Ovary (tissue), 7 donors: ENCODE measurements at regions not wholly inside any gene's neighbourhood (a gene's known extent, or its start where the extent isn't known, plus 50 kb on each side); places are given as distances from the start of the nearest gene placed in this dataset.

Experiments used
- DNase-seq, 5 donors: peaks; one replicate each; pipeline ENCODE4 v3.0.0-alpha.2; 2019 to 2020
- H3K27ac ChIP-seq, 2 donors: fragments of 200-600 bp; one replicate each; pipeline versions ENCODE4 v1.5.1 to v1.8.0; 2019 to 2022
- H3K27me3 ChIP-seq: fragments of 200-600 bp; one replicate; pipeline ENCODE4 v1.8.0; 2022
- H3K36me3 ChIP-seq: fragments of 200-600 bp; sonication (generic); one replicate; pipeline ENCODE4 v1.5.1; 2019
- H3K4me1 ChIP-seq: one replicate; pipeline ENCODE4 v1.8.1; 2013; ENCODE audit warnings: mild to moderate bottlenecking, moderate library complexity; ENCODE audit not compliant: insufficient read depth
- H3K4me3 ChIP-seq: fragments of 200-600 bp; sonication (generic); one replicate; pipeline ENCODE4 v1.5.1; 2017
- H3K9me3 ChIP-seq, 2 donors: fragments of 200-600 bp in 1 of 2; sonication (generic) in 1 of 2; one replicate each; pipeline versions ENCODE4 v1.5.1 to v1.8.1; 2013 to 2019; ENCODE audit warnings: mild to moderate bottlenecking in 1 of 2, moderate library complexity in 1 of 2
- EP300 ChIP-seq: sonication (generic); formaldehyde crosslinking; IDR thresholded peaks from one replicate; pipeline ENCODE4 v1.6.1; 2017; ENCODE audit warnings: antibody characterized with exemption
- POLR2A ChIP-seq: fragments of 450-650 bp; IDR thresholded peaks from one replicate; pipeline ENCODE4 v1.6.1; 2017; ENCODE audit warnings: antibody characterized with exemption, mild to moderate bottlenecking, moderate library complexity
- WGBS, 3 donors: extraction: QIAGEN DNeasy Blood & Tissue Kit in 1 of 3; methylation state at CpG; one replicate each; pipeline versions ENCODE4 v1.1.5 to v1.1.7; 2013 to 2017; 5-methylcytosine and 5-hydroxymethylcytosine counted together
- intact Hi-C, 4 donors: fragments of 100-400 bp; cut with DNase I; formaldehyde crosslinking; loops; one replicate each; pipeline versions ENCODE4 v1.11.0 to v1.15.1; 2022 to 2023
- TF ChIP-seq, protein P1 (sequence below), 3 donors: fragments of 450-650 bp in 2 of 3; fragments of 200-600 bp in 1 of 3; IDR thresholded peaks; one replicate each; pipeline versions ENCODE4 v1.5.1 to v1.8.0; 2016 to 2022; ENCODE audit warnings: antibody characterized with exemption in 3 of 3, mild to moderate bottlenecking in 1 of 3
- donor health status: DM: no; HTN: no; CAD: no; lungs with moderate emphysema.
- donor health status: DM: no; HTN: no; CAD: no.
- donor health status: Bipolar disorder and iron deficiency.
- donor health status: DM: no; HTN: no; CAD: no.
- donor health status: DM: yes; HTN: yes; CAD: no.

DNA sequence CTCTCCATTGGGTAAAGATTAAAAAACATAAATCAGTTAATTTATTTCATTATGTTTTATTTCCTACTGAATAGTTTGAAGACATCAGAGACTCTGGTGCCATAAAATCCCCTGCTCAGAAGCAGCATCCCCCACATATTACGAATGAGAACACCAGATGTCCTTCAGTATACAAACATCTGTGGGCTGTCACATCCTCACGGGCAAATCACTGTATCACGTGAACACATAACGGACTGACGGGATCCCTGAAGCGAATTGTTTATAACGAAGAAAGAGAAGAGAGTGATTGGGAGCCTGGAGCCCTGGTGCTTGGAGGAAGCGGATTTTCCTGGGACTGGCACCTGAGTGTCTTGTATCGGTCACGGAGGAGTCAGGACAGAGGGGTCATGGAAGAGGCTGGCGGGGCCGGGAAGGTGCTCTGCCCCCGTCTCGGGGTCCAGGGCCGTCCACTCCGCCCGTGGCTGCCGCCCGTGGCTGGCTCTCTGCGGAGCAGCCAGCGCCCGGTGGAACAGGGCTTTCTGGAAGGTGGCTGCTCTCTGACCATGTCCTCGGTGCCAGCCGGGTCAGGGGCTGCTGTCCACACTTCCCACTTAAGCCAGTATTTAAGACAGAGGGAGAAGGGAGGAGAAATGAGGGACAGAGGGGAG lies 452.7 kb upstream of the FAT1 start:
- no peak overlapping the region for H3K4me3 ChIP-seq
- H3K9me3 ChIP-seq = no peaks in the 10 kb centered on the region
- DNase-seq = no peak
- intact Hi-C loops = loop anchor here in 1 of 4 donors (5.0 kb wide), 1 partner anchor 131 kb away; no protein-coding TSS in a partner anchor
- H3K4me1 ChIP-seq = no peaks in the 10 kb centered on the region
- H3K36me3 ChIP-seq = no peaks in the 10 kb centered on the region
- 73 to 81% (median 74%) methylated on average over 21 to 24 of the region's 24 CpGs for WGBS, 3 donors
- no peak for TF ChIP-seq EP300
- TF ChIP-seq, protein P1, sequence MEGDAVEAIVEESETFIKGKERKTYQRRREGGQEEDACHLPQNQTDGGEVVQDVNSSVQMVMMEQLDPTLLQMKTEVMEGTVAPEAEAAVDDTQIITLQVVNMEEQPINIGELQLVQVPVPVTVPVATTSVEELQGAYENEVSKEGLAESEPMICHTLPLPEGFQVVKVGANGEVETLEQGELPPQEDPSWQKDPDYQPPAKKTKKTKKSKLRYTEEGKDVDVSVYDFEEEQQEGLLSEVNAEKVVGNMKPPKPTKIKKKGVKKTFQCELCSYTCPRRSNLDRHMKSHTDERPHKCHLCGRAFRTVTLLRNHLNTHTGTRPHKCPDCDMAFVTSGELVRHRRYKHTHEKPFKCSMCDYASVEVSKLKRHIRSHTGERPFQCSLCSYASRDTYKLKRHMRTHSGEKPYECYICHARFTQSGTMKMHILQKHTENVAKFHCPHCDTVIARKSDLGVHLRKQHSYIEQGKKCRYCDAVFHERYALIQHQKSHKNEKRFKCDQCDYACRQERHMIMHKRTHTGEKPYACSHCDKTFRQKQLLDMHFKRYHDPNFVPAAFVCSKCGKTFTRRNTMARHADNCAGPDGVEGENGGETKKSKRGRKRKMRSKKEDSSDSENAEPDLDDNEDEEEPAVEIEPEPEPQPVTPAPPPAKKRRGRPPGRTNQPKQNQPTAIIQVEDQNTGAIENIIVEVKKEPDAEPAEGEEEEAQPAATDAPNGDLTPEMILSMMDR (IDR thresholded peaks at IDR 0.05) = no peak
- H3K27ac ChIP-seq = no peak overlapping the region
- H3K27me3 ChIP-seq = no peaks in the 10 kb centered on the region

DNA sequence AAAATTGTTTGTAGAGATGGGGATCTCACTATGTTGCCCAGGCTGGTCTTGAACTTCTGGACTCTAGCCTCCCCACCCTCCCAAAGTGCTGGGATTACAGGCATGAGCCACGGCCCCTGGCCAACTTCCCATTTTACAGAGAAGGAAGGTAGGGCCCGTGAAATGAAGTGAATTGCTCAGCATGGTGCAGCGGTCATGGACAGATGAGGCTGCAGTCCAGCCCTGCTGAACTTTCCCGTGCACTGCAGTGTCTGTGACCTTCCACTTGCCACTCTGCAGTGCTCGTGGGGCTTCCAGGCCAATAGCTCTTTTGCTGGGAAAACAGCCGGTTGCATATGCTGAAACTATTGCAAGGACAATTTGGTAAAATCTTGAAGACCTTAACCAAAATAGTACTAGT lies 454.4 kb upstream of the FAT1 start:
- Histone ChIP-seq H3K9me3 (no peaks in the 10 kb centered on the region), H3K27me3 (no peaks in the 10 kb centered on the region), H3K4me1 (no peaks in the 10 kb centered on the region), H3K4me3 (no peak overlapping the region), H3K27ac (no peak overlapping the region), H3K36me3 (no peaks in the 10 kb centered on the region)
- 51 to 66% (median 52%) methylated on average over 6 of the region's 6 CpGs for WGBS, 3 donors
- intact Hi-C loops = loop anchor here in 1 of 4 donors (5.0 kb wide), 1 partner anchor 129 kb away; no protein-coding TSS in a partner anchor
- no peak for DNase-seq
- TF ChIP-seq, protein P1 (IDR thresholded peaks at IDR 0.05) = no peak
- no peak for TF ChIP-seq POLR2A
- TF ChIP-seq EP300 = no peak

DNA sequence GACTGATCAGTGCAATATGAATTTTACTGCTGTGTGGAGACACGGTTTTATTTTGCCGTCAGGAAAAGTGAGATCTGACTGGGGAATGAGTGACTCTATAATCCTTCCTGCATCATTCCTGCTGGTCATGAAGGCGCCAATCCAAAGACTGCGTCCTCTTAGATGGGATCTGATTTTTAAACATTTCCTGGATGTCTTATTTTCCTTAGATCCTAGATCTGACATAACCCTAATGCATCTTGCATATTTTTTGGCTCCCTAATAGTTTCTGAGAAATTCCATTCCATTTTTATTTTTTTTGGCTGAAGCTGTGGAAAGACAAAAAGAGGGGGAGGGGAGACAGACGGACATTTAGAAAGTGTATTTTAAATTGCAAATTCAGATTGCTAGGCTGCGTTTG lies 454.9 kb upstream of the FAT1 start:
- H3K27me3 ChIP-seq = no peaks in the 10 kb centered on the region
- no peak overlapping the region for H3K27ac ChIP-seq
- no peaks in the 10 kb centered on the region for H3K36me3 ChIP-seq
- H3K4me1 ChIP-seq = no peaks in the 10 kb centered on the region
- TF ChIP-seq, protein P1 (IDR thresholded peaks at IDR 0.05) = no peak
- TF ChIP-seq EP300 (no peak), POLR2A (no peak)
- intact Hi-C loops = loop anchor here in 1 of 4 donors (5.0 kb wide), 1 partner anchor 129 kb away; no protein-coding TSS in a partner anchor
- no peak for DNase-seq
- H3K4me3 ChIP-seq = no peak overlapping the region
- H3K9me3 ChIP-seq = no peaks in the 10 kb centered on the region
- WGBS, 3 donors = 42 to 59% (median 46%) methylated on average over 6 of the region's 6 CpGs

DNA sequence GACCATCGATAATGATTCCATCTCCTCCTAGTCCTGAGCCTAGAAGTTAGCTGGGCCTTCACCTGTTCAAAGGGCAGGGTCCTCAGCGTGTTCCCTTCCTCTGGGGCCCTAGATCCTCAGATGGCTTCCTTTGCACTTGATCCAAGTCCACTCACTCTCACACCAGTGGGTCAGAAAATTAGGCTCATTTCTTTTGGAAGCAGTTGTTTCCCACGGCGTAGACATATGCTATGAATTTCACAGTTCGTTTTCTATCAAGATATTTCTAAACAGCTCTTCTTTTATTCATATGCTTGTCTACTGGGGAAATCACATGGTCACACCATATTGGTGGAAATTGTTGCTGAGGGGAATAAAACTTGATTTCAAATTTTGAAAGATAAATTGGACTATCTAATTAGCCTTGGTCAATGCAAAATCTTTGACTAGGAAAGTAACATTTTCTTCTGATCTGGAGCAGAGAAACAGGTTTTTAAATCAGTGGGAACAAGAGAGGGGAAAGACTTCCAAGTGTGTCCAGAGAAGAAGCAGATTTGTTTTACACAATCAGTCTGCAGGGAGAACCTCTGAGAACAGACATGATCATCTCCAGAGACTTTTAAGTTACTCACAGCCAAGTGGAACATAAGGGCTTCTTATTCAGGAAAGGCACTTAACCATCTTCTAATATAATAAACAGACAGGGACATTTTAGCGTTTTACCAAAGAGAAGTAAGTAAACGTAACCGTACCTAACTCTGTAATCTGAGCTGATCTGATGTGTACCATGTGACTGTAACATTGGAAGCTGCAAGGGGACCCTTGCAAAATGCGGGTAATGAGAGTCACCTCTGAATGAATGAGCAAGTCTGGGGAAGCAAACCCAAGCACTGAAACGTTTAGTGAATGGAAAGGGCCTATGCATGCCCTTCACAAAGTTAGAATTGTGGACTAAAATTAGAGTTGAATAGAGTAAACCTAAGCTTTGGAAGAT lies 455.7 kb upstream of the FAT1 start:
- H3K9me3 ChIP-seq = no peaks in the 10 kb centered on the region
- TF ChIP-seq EP300 (no peak), POLR2A (no peak)
- TF ChIP-seq, protein P1 (IDR thresholded peaks at IDR 0.05) = no peak
- H3K27ac ChIP-seq = no peak overlapping the region
- intact Hi-C loops = loop anchor here in 1 of 4 donors (5.0 kb wide), 1 partner anchor 128 kb away; no protein-coding TSS in a partner anchor
- H3K27me3 ChIP-seq = no peaks in the 10 kb centered on the region
- WGBS, 3 donors = 79 to 85% (median 84%) methylated on average over 10 of the region's 10 CpGs
- DNase-seq = no peak
- no peaks in the 10 kb centered on the region for H3K4me1 ChIP-seq
- H3K4me3 ChIP-seq = no peak overlapping the region
- no peaks in the 10 kb centered on the region for H3K36me3 ChIP-seq
